ENCODE measurements at regions not wholly inside any gene's neighbourhood (a gene's known extent, or its start where the extent isn't known, plus 50 kb on each side); places are given as distances from the start of the nearest gene placed in this dataset.

DNA sequence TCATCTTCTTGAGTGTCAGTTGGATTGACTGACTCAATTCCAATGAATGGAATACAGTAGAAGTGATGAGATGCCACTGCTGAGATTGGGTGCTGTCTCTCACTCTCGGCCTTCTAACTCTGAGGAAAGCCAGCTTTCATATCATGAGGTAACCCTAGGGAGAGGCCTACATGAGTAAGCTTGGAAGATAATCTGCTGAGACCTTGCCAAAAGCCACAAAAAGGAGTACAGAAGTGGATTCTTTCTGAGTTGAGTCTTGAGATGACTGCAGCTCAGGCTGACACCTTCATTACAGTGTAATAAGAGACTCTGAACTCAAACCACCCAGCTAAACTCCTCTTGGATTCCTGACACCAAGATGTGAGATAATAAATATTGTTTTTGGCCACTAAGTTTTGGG lies 537.4 kb upstream of the MAGEB18 start:
- TF ChIP-seq, protein P1, sequence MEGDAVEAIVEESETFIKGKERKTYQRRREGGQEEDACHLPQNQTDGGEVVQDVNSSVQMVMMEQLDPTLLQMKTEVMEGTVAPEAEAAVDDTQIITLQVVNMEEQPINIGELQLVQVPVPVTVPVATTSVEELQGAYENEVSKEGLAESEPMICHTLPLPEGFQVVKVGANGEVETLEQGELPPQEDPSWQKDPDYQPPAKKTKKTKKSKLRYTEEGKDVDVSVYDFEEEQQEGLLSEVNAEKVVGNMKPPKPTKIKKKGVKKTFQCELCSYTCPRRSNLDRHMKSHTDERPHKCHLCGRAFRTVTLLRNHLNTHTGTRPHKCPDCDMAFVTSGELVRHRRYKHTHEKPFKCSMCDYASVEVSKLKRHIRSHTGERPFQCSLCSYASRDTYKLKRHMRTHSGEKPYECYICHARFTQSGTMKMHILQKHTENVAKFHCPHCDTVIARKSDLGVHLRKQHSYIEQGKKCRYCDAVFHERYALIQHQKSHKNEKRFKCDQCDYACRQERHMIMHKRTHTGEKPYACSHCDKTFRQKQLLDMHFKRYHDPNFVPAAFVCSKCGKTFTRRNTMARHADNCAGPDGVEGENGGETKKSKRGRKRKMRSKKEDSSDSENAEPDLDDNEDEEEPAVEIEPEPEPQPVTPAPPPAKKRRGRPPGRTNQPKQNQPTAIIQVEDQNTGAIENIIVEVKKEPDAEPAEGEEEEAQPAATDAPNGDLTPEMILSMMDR (conservative IDR thresholded peaks at IDR 0.05; ENCODE audit: low read depth, low read length) = no peak
- TF ChIP-seq EZH2 (IDR thresholded peaks at IDR 0.05; ENCODE audit: borderline replicate concordance, low read depth, low read length, poor library complexity, severe bottlenecking) = no peak
